DND-41 (cell line): ENCODE measurements at regions not wholly inside any gene's neighbourhood (a gene's known extent, or its start where the extent isn't known, plus 50 kb on each side); places are given as distances from the start of the nearest gene placed in this dataset.

Experiments
- CTCF ChIP-seq: IDR thresholded peaks from 2 replicates; pipeline ENCODE4 v1.5.1; 2012; ENCODE audit warnings: borderline replicate concordance, low read length, moderate library complexity, mild to moderate bottlenecking; ENCODE audit not compliant: poor library complexity, severe bottlenecking; ENCODE audit errors: extremely low read depth
- EZH2 ChIP-seq: IDR thresholded peaks from 3 replicates; pipeline ENCODE4 v1.6.1; 2012; ENCODE audit warnings: borderline replicate concordance, low read depth, mild to moderate bottlenecking, moderate library complexity, low read length, inconsistent platforms; ENCODE audit not compliant: severe bottlenecking

- TF ChIP-seq CTCF (no peak), EZH2 (no peak)
Measured at GRCh38 chr17:22669721-22670120, 977.4 kb downstream of the KCNJ18 start.
